ENCODE measurements at regions not wholly inside any gene's neighbourhood (a gene's known extent, or its start where the extent isn't known, plus 50 kb on each side); places are given as distances from the start of the nearest gene placed in this dataset.
"Not testable (repeated sequence)": the region's sequence is repeated elsewhere in the genome, so short reads cannot be mapped to it uniquely, and the experiment has no call there.

DNA sequence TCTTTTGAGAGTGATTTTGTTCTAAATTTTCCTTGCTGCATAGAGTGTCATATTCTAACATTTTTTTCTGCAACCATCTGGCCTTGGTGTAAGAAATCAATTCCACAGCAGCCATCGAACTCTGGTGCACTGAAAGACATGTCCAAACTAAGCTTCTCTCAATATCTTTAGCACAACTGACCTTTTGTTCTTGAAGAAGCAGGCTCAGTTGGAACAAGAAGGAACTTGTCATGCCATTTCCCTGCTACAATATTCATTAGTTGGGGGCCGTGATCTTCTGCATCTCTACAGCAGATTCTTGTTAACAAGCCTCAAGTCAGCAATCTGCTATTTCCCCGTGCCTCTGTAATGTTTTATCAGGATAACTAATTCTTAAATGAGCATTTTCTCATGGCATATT, 1305.6 kb downstream of the CDH11 start:
- no peak for DNase-seq (ENCODE audit: low read depth in 2 of 2)

DNA sequence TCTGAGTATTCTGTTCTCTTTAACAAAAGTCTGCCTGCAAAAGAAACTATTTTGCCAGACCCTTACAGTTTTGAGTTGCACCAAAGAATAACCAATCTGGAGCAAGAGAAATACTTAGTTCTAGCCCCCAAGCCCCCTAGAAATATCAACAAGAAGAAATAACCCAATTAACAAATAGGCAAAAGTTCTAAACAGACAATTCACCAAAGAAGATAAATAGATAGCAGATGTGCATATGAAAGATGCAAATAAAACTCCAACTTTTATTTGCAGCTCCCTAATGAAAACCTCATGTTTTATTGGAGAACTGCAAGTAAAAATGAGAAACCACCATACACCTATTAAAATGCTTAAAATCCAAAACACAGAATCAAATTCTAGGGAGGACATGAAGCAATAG, 1308.0 kb downstream of the CDH11 start:
- peak; percentile 44 to 47 for DNase-seq (ENCODE audit: low read depth in 2 of 2)

DNA sequence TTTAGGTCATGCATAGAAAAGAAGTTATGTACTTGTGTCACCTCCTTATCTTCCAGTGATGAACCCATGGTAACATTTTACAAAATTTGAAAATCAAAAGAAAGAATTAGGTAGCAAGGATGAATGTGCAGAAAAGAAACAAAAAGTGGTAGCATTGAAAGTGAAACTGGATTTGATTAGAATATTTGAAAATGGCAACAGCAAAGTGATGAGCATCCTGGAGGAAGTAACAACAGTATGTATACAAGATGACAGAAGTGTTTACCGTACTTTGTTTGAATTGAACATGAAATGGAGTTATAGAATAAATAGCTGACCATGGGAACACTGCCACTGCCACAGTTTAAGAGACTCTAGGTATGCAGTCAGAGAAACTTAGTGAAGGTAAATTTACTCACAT, 1313.1 kb downstream of the CDH11 start:
- DNase-seq (ENCODE audit: low read depth in 2 of 2), result no peak

DNA sequence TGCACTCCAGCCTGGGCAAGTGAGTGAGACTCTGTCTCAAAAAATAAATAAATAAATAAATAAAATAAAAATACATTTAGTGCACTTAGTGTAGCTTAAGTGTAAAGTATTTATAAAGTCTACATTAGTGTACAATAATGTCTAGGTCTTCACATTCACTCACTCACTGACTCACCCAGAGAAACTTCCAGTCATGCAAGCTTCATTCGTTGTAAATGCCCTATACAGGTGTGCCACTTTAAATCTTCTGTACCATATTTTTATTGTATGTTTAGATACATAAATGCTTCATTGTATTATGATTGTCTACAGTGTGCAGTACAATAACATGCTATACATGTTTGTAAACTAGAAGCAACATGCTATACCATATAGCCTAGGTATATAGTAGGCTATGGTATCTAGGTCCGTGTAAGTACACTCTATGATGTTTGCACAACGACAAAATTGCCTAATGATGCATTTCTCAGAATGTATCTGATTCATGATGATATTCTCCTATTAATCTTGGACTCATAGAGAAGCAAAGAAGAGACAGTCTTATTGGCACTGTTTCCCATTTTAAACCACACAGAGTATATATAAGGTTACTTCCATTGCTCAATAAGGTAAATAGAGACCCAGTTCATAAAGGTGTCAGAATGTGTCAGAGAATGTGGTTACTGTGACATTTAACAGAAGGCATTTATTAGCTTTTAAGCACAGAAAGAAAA, 1314.9 kb downstream of the CDH11 start:
- peak in 1 of 2 experiments; percentile 0 for DNase-seq (ENCODE audit: low read depth in 2 of 2)

DNA sequence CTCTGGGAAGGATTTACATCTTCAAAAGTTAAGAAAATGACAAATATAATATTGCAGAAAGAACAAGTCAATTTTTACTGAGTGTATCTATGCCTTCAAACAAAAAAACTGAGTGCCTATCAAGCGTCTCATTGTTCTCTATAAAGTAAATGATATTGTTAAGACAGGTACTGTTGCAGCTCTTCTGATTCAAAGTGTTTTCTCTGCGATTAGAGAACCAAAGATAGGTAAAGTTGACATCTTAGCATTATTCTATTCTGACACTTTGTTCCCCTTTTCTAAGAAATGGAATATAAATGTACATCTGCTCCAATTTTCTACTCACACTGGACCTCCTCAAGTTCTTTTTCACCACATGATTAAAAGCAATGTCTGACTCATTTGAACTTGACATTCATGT, 1317.7 kb downstream of the CDH11 start:
- no peak for DNase-seq (ENCODE audit: low read depth in 2 of 2)

DNA sequence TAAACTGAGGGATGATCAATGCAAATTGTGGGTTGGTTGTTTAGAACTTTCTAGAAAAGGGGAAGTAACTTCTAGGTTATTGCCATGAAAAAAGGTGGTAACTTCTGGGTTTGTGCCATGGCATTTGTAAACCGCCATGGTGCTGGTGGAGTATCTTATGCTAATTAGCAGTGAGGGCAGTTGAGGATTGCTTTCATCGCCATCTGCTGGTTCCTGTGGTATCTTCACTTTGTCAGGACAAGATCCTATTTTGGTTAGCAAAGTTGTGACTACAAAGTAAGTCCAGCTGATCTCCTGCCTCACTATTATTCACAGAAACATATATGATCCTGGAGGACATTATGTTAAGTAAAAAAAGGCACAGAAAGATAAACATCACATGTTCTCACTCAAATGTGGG, 1332.3 kb downstream of the CDH11 start:
- no peak for DNase-seq (ENCODE audit: low read depth in 2 of 2)

DNA sequence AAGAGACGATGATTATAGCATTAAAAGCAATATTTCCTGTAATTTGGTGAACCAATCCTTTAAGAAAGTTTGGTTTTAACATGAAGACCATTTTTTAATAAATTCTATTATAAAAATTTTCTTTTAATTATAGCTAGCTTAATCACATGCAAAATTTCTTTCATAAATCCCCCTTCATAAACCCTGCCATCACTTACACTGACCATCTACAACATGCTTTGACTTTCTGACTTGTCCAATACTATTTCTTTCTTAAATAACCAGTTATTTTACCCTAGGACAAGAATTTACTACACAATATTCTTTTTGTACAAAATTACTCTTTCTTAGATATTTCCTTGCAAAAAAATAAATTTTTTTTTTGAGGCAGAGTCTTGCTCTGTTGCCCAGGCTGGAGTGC, 1334.8 kb downstream of the CDH11 start:
- no peak for DNase-seq (ENCODE audit: low read depth in 2 of 2)

DNA sequence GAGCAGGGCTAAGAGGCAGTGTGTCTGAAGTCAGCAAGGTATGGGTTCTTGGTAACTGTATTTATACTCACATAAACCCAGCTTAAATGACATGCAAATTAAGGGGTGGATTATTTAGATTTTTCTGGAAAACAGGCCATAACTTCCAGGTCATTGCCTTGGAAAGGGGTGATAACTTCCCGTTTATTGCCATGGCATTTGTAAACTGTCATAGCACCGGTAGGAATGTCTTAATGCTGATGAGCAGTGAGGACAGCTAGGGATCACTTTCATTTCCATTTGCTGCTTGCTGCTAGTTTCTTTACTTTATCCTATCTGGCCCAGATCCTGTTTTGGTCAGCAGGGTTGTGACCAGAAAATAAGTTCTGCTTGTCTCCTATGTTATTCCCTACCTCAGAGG, 1336.7 kb downstream of the CDH11 start:
- no peak for DNase-seq (ENCODE audit: low read depth in 2 of 2)

DNA sequence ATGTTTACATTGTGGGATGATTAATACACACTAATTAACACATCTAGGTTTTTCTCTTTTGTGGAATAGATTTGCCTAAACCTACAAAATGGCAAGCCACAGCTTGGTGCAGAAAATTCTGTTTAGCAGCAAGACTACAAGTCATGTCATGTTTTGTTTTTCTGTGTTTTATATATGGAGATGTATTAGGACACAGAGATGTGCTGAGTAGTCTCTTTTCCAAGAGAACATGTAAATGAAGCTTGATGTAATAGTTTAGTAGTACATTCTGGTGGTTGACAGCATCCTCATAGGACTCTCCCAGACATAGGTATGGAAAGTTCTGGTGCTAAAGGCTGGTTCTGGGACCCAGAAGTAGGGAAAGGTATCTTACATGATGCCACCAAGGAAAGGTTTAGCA, 1345.4 kb downstream of the CDH11 start:
- no peak for DNase-seq (ENCODE audit: low read depth in 2 of 2)

DNA sequence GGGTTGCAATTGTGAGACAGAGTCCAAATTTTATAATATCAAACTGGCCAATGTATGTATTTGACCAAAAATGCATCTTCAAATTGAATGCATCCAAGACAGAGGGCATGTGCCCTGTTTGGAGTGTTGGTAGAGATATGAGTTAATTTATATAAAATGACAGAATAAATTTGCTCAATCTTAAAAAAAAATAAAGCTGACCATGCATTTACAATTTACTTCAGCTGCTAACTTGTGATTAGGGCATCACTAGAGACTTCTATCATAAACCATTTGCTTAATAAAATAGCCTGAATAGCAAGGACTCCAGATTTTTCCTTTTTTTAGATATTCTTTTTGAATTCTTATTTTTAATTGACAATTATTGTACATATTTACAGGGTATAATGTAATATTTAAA, 1345.8 kb downstream of the CDH11 start:
- no peak for DNase-seq (ENCODE audit: low read depth in 2 of 2)

DNA sequence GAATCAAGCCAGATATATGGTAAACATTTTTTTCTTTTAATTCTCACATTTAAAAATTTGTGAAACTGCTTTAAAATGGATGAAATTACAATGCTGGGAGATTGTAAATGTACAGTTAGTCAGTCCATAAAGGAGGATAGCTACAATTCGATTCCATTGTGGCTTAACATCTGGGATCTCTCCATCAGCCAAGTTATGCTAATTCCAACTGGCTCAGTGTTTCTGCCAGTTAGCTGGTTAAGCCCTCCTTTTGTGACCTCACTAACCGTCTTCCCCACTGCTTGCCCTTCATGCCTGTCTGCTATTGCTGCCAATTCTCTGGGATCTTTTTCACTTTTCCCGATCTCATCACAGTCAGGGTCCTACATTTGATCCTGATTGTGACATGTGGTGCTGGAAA, 1347.6 kb downstream of the CDH11 start:
- DNase-seq (ENCODE audit: low read depth in 2 of 2), result no peak

DNA sequence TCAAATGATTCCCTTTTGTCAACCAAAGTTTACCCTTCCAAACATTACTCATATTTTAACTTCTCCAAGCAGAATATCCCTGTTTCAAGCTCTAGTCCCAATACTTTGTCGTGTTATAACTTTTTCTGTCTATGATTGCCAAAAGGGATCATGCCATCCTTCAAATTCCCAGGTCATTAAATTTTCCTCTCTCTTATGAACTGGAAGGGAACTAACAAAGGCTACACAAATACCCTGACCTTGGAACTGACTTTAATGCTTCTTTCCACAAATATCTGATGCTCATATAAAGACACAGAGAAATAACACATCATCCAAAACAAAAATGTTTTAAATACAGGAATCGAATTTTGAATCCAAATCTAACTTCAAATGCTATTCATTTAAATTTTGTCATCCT, 1352.7 kb downstream of the CDH11 start:
- DNase-seq (ENCODE audit: low read depth in 2 of 2), result no peak

DNA sequence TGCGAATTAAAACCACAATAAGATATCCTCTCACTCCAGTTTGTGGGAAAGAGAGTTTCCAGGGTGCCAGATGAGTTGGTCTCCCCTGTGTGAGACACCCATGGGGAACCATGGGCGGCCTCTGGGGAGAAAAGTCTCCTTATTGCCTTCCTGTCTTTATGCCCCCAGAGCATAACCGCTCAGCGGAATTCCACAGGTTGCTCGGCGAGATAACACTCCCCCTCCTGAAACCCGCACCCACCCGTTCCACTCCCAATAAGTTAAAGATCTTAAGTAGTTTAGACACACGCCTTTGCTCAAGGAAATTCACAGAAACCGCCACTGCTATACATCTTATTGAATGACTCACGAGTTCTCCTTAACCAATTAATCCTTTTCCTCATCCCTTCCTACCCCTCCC, 1361.6 kb downstream of the CDH11 start:
- not testable (repeated sequence) for DNase-seq (ENCODE audit: low read depth in 2 of 2)

DNA sequence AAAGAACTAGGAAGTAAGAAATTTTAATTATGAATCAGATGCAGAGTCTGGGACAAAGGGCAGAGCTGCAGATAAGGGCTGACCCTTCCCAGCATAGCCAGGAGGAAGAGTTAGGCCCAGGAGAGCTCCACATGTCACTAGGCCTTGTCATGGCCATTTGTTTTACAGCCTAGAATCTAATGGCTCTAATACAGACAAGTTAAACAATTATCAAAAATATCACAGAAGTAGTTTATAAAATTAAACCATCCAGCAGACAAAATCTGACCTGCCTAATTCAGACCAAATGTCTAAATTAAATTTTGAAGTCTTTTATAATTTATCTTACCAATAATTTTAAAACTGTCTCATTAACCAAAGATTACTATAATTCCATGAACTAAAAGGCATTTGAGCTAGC, 1369.5 kb downstream of the CDH11 start:
- DNase-seq (ENCODE audit: low read depth in 2 of 2), result no peak

DNA sequence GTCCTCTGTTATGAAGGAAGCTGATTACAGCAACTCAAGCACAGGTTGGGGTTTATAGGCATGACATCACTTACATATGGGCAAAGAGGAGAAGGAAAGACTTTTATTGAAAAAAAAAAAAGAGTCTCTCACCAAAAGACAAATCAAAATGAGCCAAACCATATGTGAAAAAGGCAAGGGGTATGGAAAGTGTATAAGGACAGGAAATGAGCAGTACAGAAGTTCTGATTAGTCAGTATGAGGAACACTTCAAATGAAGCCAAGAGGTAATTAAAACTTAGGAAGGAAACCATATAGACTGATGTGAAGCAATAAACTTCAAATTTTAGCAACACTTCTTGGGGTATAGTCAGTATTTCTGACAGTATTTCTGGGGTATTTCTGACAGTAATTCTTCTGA, 1372.6 kb downstream of the CDH11 start:
- peak; percentile 93 to 95 for DNase-seq (ENCODE audit: low read depth in 2 of 2)

DNA sequence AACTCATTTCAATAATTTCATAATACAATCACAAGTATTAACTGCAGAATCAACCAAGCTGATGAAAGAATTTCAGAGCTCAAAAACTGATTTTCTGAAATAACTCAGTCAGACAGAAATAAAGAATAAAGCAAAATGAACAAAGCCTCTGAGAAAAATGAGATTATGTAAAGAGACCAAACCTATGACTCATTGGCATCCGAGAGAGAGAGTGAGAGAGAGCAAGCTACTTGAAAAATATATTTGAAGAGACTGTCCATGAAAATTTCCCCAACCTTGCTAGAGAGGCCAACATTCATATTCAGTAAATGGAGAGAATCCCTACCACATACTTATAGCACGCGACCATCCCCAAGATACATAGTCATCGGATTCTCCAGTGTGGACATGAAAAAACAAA, 1376.4 kb downstream of the CDH11 start:
- no peak for DNase-seq (ENCODE audit: low read depth in 2 of 2)

DNA sequence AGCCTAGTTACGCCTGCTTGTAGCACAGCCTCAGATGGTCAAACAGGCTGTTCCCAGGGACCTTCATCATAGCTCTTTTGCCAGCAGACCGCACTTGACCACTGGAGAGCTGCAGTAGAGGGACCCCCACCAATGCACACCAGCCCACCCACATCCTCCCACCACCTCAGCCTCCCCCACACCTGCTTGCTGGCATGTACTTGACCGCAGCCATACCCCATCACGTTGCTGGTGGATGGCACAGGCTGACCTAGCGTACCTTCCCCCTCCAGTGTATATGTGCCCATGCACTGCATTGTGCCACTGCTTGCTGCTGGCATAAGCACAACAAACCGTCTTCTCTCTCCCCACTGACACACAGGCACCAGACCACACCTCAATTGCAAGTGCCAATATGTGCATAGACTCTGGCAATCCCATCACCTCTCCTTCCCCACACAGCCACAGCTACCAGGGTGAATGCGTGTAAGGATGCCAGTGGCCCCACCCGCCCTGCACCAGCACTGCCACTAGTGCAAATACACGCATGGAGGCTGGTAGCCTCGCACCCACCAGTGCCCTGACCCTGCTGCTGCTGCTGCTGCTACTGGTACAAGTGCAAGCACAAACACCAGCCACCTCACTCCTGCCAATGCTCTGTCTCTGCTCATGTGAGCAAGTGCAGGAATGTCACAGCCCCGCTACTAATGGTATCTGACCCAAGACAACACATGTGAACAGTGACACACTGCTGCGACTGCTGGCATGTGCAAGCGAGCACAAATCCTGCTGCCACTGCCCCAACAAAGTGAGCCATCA, 1377.6 kb downstream of the CDH11 start:
- DNase-seq (ENCODE audit: low read depth in 2 of 2), result no peak

DNA sequence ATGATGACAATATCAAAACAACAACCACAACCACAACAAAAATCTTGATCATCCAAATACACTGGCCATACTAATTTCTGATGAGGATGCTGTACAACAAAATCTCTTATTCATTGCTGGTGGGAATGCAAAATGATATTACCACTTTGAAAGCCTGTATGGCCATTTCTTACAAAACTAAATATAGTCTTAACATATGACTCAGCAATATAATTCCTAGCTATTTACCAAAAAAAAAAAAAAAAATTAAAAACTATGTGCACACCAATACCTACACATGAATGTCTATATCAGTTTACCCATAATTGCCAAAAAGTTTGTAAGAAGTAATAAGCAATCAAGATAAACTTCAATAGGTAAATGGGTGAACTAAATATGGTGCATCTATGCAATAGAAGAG, 1379.7 kb downstream of the CDH11 start:
- DNase-seq (ENCODE audit: low read depth in 2 of 2), result no peak

DNA sequence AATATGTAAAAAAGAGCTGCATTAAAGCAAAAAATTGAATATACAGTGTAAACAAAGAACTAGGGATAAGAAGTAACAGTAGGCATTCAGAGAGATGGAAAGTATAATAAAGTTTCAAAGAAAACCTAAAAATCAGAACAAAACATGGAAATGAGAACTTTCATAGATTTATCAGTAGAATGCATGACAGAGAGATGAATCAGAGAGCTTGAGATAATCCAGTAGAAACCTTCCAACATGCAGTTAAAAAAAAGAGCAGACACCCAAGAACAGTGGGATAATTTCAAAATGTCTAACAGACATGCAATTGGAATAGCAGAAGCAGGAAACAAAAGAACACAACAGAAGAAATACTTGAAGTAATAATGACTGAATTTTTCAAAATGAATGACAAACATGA, 1384.2 kb downstream of the CDH11 start:
- no peak for DNase-seq (ENCODE audit: low read depth in 2 of 2)

DNA sequence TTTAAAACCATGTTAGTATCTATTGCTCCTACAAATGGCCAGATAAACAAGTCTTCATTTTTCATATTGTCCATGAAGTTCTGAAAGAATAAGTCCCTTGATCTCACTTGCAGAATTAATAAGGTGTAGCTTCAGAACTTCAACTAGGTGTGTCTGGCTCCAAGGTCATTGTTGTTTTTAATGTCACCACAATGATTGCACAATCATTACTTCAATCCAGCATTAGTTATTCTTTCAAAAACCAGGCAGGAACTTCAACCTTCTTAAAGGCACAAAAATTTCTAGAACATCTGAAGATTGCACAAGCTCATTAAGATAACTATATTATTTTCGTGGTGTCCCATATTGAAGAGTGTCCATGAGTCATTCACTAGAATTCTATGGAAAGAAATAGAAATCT, 1386.4 kb downstream of the CDH11 start:
- no peak for DNase-seq (ENCODE audit: low read depth in 2 of 2)

DNA sequence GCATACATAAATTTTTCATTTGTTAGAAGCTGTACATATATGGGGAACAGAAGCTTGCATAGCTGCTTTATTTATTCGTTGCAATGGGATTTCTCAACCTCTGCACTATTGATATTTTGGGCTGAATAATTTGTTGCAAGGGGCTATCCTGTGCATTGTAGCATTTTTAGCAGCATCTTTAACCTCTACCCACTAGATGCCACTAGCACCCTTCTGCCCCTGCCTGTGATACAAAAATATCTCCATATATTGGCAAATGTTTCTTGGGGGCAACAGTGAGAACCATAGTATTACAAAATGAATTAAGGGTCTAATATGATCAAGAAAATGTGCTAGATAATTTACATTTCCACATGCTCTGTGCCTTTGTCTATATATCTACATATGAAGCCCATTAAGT, 1401.0 kb downstream of the CDH11 start:
- no peak for DNase-seq (ENCODE audit: low read depth in 2 of 2)

DNA sequence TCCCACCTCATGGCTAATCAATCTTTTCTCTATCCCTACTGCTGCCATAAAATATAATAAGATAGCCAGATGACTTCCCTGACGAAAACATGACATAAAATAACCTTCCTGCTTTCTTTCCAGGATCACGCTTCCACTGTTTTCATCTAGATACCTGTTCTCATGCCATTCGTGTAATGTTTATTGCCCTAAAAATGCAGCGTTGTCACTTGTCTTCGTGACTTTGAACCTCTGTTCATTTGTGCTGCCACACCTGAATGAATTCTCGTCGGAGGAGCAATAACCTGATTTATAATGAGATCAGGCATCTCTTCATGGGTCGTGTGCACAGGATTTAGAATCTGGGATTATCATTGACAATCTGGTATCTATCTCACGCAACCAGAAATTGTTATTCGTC, 1401.9 kb downstream of the CDH11 start:
- DNase-seq (ENCODE audit: low read depth in 2 of 2), result no peak

DNA sequence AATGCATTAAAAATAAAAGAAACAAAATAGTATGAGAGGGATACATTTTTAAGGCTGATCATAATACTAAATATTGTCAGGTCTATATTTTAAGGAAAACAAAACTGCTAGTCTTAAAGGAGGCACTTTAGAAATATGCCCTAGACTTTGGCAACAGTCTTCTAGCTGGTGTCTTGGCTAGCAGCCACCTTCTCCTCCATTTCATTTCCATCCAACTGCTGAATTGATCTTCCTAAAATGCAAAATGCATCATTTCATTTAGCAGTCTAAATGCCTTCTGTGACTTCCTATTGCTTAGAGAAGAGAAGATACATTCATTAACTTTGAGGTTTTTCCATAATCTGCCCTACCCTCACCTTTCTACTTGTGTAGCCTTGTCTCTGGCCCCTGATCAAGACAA, 1404.1 kb downstream of the CDH11 start:
- DNase-seq (ENCODE audit: low read depth in 2 of 2), result no peak

DNA sequence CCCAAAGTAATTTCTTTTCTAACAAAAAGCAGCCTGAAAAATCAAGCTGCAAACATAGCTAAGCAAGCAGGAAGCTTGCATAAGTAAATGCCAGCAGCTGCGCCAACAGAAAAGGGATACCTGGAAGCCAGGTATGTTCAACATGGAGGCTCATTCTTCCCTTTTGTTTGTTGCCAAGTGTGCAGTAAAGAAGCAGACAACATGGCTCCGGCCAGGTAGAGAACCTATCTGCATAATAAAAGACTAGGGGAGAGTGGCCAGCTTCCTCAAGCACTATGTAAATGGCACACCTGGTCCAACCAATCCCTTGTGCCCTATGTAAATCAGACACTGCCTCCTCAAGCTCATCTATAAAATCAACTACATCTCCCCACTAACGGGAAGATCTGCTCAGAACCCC, 1407.0 kb downstream of the CDH11 start:
- DNase-seq (ENCODE audit: low read depth in 2 of 2), result no peak

All from fibroblast of skin of left quadriceps (primary cell).